Fibroblast of peridontal ligament (primary cell): ENCODE measurements at regions not wholly inside any gene's neighbourhood (a gene's known extent, or its start where the extent isn't known, plus 50 kb on each side); places are given as distances from the start of the nearest gene placed in this dataset.
A peak's percentile ranks its signal among the peaks of the same experiment; 100 is the strongest.

ENCODE experiments used
- DNase-seq: peaks from one replicate; pipeline ENCODE4 v3.0.0-alpha.2; 2010; ENCODE audit errors: extremely low read depth

GRCh38 chrX:69027181-69028005 lies 137.9 kb downstream of the PJA1 start:
- DNase-seq = no peak

- no peak for DNase-seq
These were observed 139.4 kb downstream of the PJA1 start for GRCh38 chrX:69025802-69026301.

GRCh38 chrX:69024931-69025330 lies 140.3 kb downstream of the PJA1 start:
- no peak for DNase-seq

GRCh38 chrX:69024161-69024736 lies 141.0 kb downstream of the PJA1 start:
- no peak for DNase-seq

GRCh38 chrX:69022430-69022829 lies 142.8 kb downstream of the PJA1 start:
- no peak for DNase-seq

- DNase-seq = no peak
These were observed 143.9 kb downstream of the PJA1 start for GRCh38 chrX:69021141-69021960.

- DNase-seq = no peak
These were observed 144.9 kb downstream of the PJA1 start for GRCh38 chrX:69020316-69020715.

GRCh38 chrX:69019073-69019890 lies 146.0 kb downstream of the PJA1 start:
- no peak for DNase-seq

GRCh38 chrX:69018416-69019072 lies 146.7 kb downstream of the PJA1 start:
- no peak for DNase-seq

GRCh38 chrX:69016293-69016941 lies 148.8 kb downstream of the PJA1 start:
- no peak for DNase-seq

GRCh38 chrX:69015564-69016292 lies 149.5 kb downstream of the PJA1 start:
- DNase-seq = no peak

GRCh38 chrX:69015156-69015555 lies 150.1 kb downstream of the PJA1 start:
- DNase-seq = no peak

GRCh38 chrX:69014200-69014599 lies 151.1 kb downstream of the PJA1 start:
- DNase-seq = peak; percentile 75

GRCh38 chrX:69010339-69010738 lies 154.9 kb downstream of the PJA1 start:
- DNase-seq = no peak

- no peak for DNase-seq
These were observed 164.4 kb downstream of the PJA1 start for GRCh38 chrX:69000877-69001276.

GRCh38 chrX:68999931-69000330 lies 165.3 kb downstream of the PJA1 start:
- no peak for DNase-seq

- no peak for DNase-seq
These were observed 165.9 kb downstream of the PJA1 start for GRCh38 chrX:68999356-68999755.

GRCh38 chrX:68998716-68999115 lies 166.5 kb downstream of the PJA1 start:
- DNase-seq = no peak

GRCh38 chrX:68997911-68998310 lies 167.3 kb downstream of the PJA1 start:
- peak; percentile 78 for DNase-seq

- DNase-seq = no peak
These were observed 167.7 kb downstream of the PJA1 start for GRCh38 chrX:68997511-68997910.
